SK-N-SH (cell line): ENCODE measurements at regions not wholly inside any gene's neighbourhood (a gene's known extent, or its start where the extent isn't known, plus 50 kb on each side); places are given as distances from the start of the nearest gene placed in this dataset.

Source experiments
- CTCF ChIP-seq: fragments of 200-600 bp; sonication (generic); IDR thresholded peaks from 2 replicates; pipeline ENCODE4 v1.6.1; 2017; ENCODE audit warnings: antibody characterized with exemption, mild to moderate bottlenecking, moderate library complexity
- MAX ChIP-seq: IDR thresholded peaks from 2 replicates; pipeline ENCODE4 v1.4.0; 2012; ENCODE audit warnings: low read depth
- RAD21 ChIP-seq: IDR thresholded peaks from 2 replicates; pipeline ENCODE4 v1.6.1; 2012; ENCODE audit warnings: mild to moderate bottlenecking, low read length
- REST ChIP-seq: IDR thresholded peaks from 2 replicates; pipeline ENCODE4 v1.6.1; 2012; ENCODE audit warnings: mild to moderate bottlenecking, low read depth, low read length, moderate library complexity
- SIN3A ChIP-seq: IDR thresholded peaks from 2 replicates; pipeline ENCODE4 v1.6.1; 2012; ENCODE audit warnings: low read depth, mild to moderate bottlenecking, low read length, moderate library complexity, borderline replicate concordance
- TAF1 ChIP-seq: IDR thresholded peaks from 2 replicates; pipeline ENCODE4 v1.6.1; 2012; ENCODE audit warnings: low read depth, mild to moderate bottlenecking, low read length, moderate library complexity, borderline replicate concordance
- TF ChIP-seq, protein P1 (sequence below): fragments of 150-350 bp; IDR thresholded peaks from 2 replicates; pipeline ENCODE4 v1.6.1; 2017; ENCODE audit warnings: antibody characterized with exemption, low read length, low read depth, borderline replicate concordance

DNA sequence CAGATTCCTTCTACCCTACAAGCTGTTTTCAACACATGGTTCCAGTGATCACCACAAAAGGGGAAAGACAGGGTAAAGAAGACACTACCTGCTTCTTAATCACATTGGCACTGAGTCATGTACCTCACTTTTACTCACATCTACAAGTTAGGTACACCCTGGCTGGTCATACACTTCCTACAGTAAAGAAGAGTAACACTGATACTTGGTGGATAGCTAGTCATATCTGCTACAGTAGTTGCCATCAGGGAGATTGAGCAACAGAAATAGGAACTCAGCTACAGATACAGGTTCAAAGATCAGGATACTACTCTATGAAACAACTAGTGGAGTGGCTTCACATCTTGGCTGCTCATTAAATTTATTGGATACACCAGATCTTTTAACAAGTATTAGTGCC is 105.4 kb upstream of the DIAPH2 start:
- TF ChIP-seq CTCF (no peak), REST (no peak), SIN3A (no peak), RAD21 (no peak), MAX (no peak), TAF1 (no peak)
- TF ChIP-seq, protein P1, sequence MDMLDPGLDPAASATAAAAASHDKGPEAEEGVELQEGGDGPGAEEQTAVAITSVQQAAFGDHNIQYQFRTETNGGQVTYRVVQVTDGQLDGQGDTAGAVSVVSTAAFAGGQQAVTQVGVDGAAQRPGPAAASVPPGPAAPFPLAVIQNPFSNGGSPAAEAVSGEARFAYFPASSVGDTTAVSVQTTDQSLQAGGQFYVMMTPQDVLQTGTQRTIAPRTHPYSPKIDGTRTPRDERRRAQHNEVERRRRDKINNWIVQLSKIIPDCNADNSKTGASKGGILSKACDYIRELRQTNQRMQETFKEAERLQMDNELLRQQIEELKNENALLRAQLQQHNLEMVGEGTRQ, result no peak
